ENCODE measurements at regions not wholly inside any gene's neighbourhood (a gene's known extent, or its start where the extent isn't known, plus 50 kb on each side); places are given as distances from the start of the nearest gene placed in this dataset.

- TF ChIP-seq CTCF (IDR thresholded peaks at IDR 0.05; ENCODE audit: low read depth, low read length), result no peak
- no peak for TF ChIP-seq EZH2phosphoT487 (IDR thresholded peaks at IDR 0.05; ENCODE audit: low read depth)
Observed at GRCh38 chr14:30427846-30428245, 131.1 kb upstream of the G2E3 start.

Measured in OCI-LY3 (cell line).